Liver (tissue), 8 donors: ENCODE measurements at regions not wholly inside any gene's neighbourhood (a gene's known extent, or its start where the extent isn't known, plus 50 kb on each side); places are given as distances from the start of the nearest gene placed in this dataset.

Experiments used
- DNase-seq: peaks from one replicate; pipeline ENCODE4 v3.0.0-alpha.2; 2017; ENCODE audit warnings: low spot score
- H3K27ac ChIP-seq, 2 donors: one replicate each; pipeline ENCODE4 v1.7.0; 2013; ENCODE audit warnings: inconsistent platforms in 2 of 2, low read length in 2 of 2, control low read depth in 1 of 2, low read depth in 1 of 2, mild to moderate bottlenecking in 1 of 2
- H3K27me3 ChIP-seq, 4 donors: one replicate each; pipeline versions ENCODE4 v1.6.1 to v1.7.0; 2013; ENCODE audit warnings: low read length in 3 of 4, inconsistent platforms in 1 of 4, mild to moderate bottlenecking in 1 of 4, moderate library complexity in 1 of 4; ENCODE audit not compliant: control insufficient read depth in 4 of 4, insufficient read depth in 4 of 4
- H3K36me3 ChIP-seq, 4 donors: one replicate each; pipeline versions ENCODE4 v1.6.1 to v1.7.0; 2013; ENCODE audit warnings: low read length in 3 of 4, mild to moderate bottlenecking in 3 of 4, low read depth in 1 of 4, moderate library complexity in 1 of 4; ENCODE audit not compliant: control insufficient read depth in 4 of 4, insufficient read depth in 3 of 4
- H3K4me1 ChIP-seq, 4 donors: one replicate each; pipeline versions ENCODE4 v1.6.1 to v1.7.0; 2013; ENCODE audit warnings: low read length in 3 of 4, mild to moderate bottlenecking in 3 of 4, moderate library complexity in 1 of 4; ENCODE audit not compliant: control insufficient read depth in 4 of 4, insufficient read depth in 4 of 4
- H3K4me3 ChIP-seq, 3 donors: one replicate each; pipeline versions ENCODE4 v1.6.1 to v1.7.0; 2013; ENCODE audit warnings: low read length in 3 of 3, control low read depth in 1 of 3, low read depth in 1 of 3, mild to moderate bottlenecking in 1 of 3
- H3K9ac ChIP-seq, 2 donors: one replicate each; pipeline ENCODE4 v1.7.0; 2013; ENCODE audit warnings: low read length in 2 of 2, mild to moderate bottlenecking in 2 of 2, moderate library complexity in 2 of 2, control low read depth in 1 of 2, low read depth in 1 of 2
- H3K9me3 ChIP-seq, 4 donors: one replicate each; pipeline versions ENCODE4 v1.6.1 to v1.7.0; 2013; ENCODE audit warnings: low read length in 3 of 4; ENCODE audit not compliant: control insufficient read depth in 4 of 4
- ATF3 ChIP-seq: IDR thresholded peaks from 2 replicates; pipeline ENCODE4 v1.6.1; 2016; ENCODE audit warnings: antibody characterized with exemption
- EGR1 ChIP-seq, 2 donors: IDR thresholded peaks; 2 replicates each; pipeline ENCODE4 v1.6.1; 2016 to 2018; ENCODE audit warnings: antibody characterized with exemption in 2 of 2, low read depth in 2 of 2
- FOXA1 ChIP-seq: IDR thresholded peaks from 2 replicates; pipeline ENCODE4 v1.6.1; 2016; ENCODE audit warnings: antibody characterized with exemption
- GABPA ChIP-seq, 2 donors: IDR thresholded peaks in 1 of 2; conservative IDR thresholded peaks in 1 of 2; 2 replicates each; pipeline ENCODE4 v1.6.1; 2016; ENCODE audit warnings: antibody characterized with exemption in 2 of 2, mild to moderate bottlenecking in 1 of 2, moderate library complexity in 1 of 2
- HNF4A ChIP-seq, 2 donors: conservative IDR thresholded peaks; 2 replicates each; pipeline ENCODE4 v1.6.1; 2016; ENCODE audit warnings: antibody characterized with exemption in 2 of 2, mild to moderate bottlenecking in 2 of 2
- JUND ChIP-seq, 2 donors: IDR thresholded peaks; 2 replicates each; pipeline ENCODE4 v1.6.1; 2016; ENCODE audit warnings: antibody characterized with exemption in 2 of 2
- MAX ChIP-seq: IDR thresholded peaks from 2 replicates; pipeline ENCODE4 v1.6.1; 2016; ENCODE audit warnings: antibody characterized with exemption
- RAD21 ChIP-seq, 2 donors: IDR thresholded peaks; 2 replicates each; pipeline ENCODE4 v1.6.1; 2016; ENCODE audit warnings: antibody characterized with exemption in 2 of 2, mild to moderate bottlenecking in 2 of 2
- RXRA ChIP-seq, 2 donors: IDR thresholded peaks; 2 replicates each; pipeline ENCODE4 v1.6.1; 2017 to 2018; ENCODE audit warnings: antibody characterized with exemption in 2 of 2, mild to moderate bottlenecking in 1 of 2
- SP1 ChIP-seq: IDR thresholded peaks from 2 replicates; pipeline ENCODE4 v1.6.1; 2018; ENCODE audit warnings: antibody characterized with exemption, mild to moderate bottlenecking
- TAF1 ChIP-seq: conservative IDR thresholded peaks from 2 replicates; pipeline ENCODE4 v1.6.1; 2016; ENCODE audit warnings: antibody characterized with exemption, mild to moderate bottlenecking
- WGBS: extraction: QIAGEN DNeasy Blood & Tissue Kit; methylation state at CpG from one replicate; pipeline ENCODE4 v1.1.7; 2013; 5-methylcytosine and 5-hydroxymethylcytosine counted together
- TF ChIP-seq, protein P1 (sequence below): IDR thresholded peaks from 2 replicates; pipeline ENCODE4 v1.6.1; 2016; ENCODE audit warnings: antibody characterized with exemption, mild to moderate bottlenecking
- TF ChIP-seq, protein P2 (sequence below): fragments of 150-350 bp; IDR thresholded peaks from 2 replicates; pipeline ENCODE4 v1.5.1; 2017; ENCODE audit warnings: improper control_type of control experiment, low read depth, low read length; ENCODE audit not compliant: missing input control
- donor health status: healthy.
- donor health status: healthy.
- donor health status: healthy.
- donor health status: healthy.
- donor health status: healthy.

DNA sequence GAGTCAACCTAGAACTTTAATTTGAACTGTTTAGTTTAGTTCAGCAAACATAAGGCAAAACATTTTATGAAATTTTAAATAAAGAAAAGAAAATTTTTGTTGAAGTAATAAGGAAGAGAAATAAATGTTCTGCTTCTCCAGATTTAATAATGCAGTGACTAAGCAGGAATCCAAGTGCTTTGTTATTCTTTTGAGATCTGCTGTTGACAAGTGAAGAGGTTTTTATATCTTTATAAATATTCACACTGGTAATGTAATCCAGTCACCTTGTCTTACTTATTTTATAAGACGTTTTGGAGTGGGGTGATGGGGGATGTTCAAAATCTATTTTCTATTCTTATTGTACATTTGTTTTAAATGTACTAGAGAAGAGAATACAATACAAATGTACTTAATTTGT, 725.9 kb upstream of the CCDC179 start:
- no peak for DNase-seq
- Histone ChIP-seq H3K9me3 (no peaks in the 10 kb centered on the region), H3K27me3 (no peaks in the 10 kb centered on the region), H3K4me3 (no peak overlapping the region), H3K4me1 (no peaks in the 10 kb centered on the region), H3K36me3 (no peaks in the 10 kb centered on the region), H3K27ac (no peak overlapping the region), H3K9ac (no peak overlapping the region)
- TF ChIP-seq RXRA (IDR thresholded peaks at IDR 0.05), result no peak
- TF ChIP-seq, protein P1, sequence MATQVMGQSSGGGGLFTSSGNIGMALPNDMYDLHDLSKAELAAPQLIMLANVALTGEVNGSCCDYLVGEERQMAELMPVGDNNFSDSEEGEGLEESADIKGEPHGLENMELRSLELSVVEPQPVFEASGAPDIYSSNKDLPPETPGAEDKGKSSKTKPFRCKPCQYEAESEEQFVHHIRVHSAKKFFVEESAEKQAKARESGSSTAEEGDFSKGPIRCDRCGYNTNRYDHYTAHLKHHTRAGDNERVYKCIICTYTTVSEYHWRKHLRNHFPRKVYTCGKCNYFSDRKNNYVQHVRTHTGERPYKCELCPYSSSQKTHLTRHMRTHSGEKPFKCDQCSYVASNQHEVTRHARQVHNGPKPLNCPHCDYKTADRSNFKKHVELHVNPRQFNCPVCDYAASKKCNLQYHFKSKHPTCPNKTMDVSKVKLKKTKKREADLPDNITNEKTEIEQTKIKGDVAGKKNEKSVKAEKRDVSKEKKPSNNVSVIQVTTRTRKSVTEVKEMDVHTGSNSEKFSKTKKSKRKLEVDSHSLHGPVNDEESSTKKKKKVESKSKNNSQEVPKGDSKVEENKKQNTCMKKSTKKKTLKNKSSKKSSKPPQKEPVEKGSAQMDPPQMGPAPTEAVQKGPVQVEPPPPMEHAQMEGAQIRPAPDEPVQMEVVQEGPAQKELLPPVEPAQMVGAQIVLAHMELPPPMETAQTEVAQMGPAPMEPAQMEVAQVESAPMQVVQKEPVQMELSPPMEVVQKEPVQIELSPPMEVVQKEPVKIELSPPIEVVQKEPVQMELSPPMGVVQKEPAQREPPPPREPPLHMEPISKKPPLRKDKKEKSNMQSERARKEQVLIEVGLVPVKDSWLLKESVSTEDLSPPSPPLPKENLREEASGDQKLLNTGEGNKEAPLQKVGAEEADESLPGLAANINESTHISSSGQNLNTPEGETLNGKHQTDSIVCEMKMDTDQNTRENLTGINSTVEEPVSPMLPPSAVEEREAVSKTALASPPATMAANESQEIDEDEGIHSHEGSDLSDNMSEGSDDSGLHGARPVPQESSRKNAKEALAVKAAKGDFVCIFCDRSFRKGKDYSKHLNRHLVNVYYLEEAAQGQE, result no peak
- no peak for TF ChIP-seq MAX
- TF ChIP-seq ATF3, result no peak
- TF ChIP-seq JUND (IDR thresholded peaks at IDR 0.05), result no peak
- TF ChIP-seq TAF1, result no peak
- TF ChIP-seq, protein P2, sequence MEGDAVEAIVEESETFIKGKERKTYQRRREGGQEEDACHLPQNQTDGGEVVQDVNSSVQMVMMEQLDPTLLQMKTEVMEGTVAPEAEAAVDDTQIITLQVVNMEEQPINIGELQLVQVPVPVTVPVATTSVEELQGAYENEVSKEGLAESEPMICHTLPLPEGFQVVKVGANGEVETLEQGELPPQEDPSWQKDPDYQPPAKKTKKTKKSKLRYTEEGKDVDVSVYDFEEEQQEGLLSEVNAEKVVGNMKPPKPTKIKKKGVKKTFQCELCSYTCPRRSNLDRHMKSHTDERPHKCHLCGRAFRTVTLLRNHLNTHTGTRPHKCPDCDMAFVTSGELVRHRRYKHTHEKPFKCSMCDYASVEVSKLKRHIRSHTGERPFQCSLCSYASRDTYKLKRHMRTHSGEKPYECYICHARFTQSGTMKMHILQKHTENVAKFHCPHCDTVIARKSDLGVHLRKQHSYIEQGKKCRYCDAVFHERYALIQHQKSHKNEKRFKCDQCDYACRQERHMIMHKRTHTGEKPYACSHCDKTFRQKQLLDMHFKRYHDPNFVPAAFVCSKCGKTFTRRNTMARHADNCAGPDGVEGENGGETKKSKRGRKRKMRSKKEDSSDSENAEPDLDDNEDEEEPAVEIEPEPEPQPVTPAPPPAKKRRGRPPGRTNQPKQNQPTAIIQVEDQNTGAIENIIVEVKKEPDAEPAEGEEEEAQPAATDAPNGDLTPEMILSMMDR, result no peak
- WGBS, result 49% methylated on average over 1 of the region's 1 CpG

- WGBS, result 46% methylated on average over 3 of the region's 3 CpGs
- H3K4me3 ChIP-seq, result no peak overlapping the region
- H3K4me1 ChIP-seq, result no peaks in the 10 kb centered on the region
- H3K9ac ChIP-seq, result no peak overlapping the region
- no peaks in the 10 kb centered on the region for H3K27me3 ChIP-seq
- DNase-seq, result no peak
- no peaks in the 10 kb centered on the region for H3K36me3 ChIP-seq
- TF ChIP-seq RAD21 (IDR thresholded peaks at IDR 0.05) (no peak), HNF4A (conservative IDR thresholded peaks at IDR 0.05) (no peak), RXRA (IDR thresholded peaks at IDR 0.05) (no peak), EGR1 (IDR thresholded peaks at IDR 0.05; ENCODE audit: low read depth in 2 of 2) (no peak), MAX (no peak), SP1 (no peak), TAF1 (no peak), GABPA (IDR thresholded peaks at IDR 0.05 in 1 of 2, conservative IDR thresholded peaks at IDR 0.05 in 1 of 2) (no peak), ATF3 (no peak), FOXA1 (no peak)
- TF ChIP-seq, protein P2, result no peak
- TF ChIP-seq, protein P1, result no peak
- H3K9me3 ChIP-seq, result no peaks in the 10 kb centered on the region
- H3K27ac ChIP-seq, result no peak overlapping the region
Measured at GRCh38 chr11:23590596-23591308, 730.5 kb upstream of the CCDC179 start.
